Ishikawa (cell line): ENCODE measurements at regions not wholly inside any gene's neighbourhood (a gene's known extent, or its start where the extent isn't known, plus 50 kb on each side); places are given as distances from the start of the nearest gene placed in this dataset.

Experiments used
- CEBPB ChIP-seq: IDR thresholded peaks from 2 replicates; pipeline ENCODE4 v1.6.1; 2012
- CREB1 ChIP-seq: IDR thresholded peaks from 2 replicates; pipeline ENCODE4 v1.6.1; 2012; ENCODE audit warnings: low read depth
- EGR1 ChIP-seq: IDR thresholded peaks from 2 replicates; pipeline ENCODE4 v1.6.1; 2012
- EP300 ChIP-seq: IDR thresholded peaks from 2 replicates; pipeline ENCODE4 v1.6.1; 2012; ENCODE audit warnings: borderline replicate concordance
- FOXM1 ChIP-seq: IDR thresholded peaks from 2 replicates; pipeline ENCODE4 v1.6.1; 2012; ENCODE audit warnings: low read depth, borderline replicate concordance
- NFIC ChIP-seq: IDR thresholded peaks from 2 replicates; pipeline ENCODE4 v1.6.1; 2012
- RAD21 ChIP-seq: IDR thresholded peaks from 2 replicates; pipeline ENCODE4 v1.6.1; 2012; ENCODE audit warnings: low read depth
- TAF1 ChIP-seq: IDR thresholded peaks from 2 replicates; pipeline ENCODE4 v1.6.1; 2012; ENCODE audit warnings: low read depth, mild to moderate bottlenecking
- TCF12 ChIP-seq: IDR thresholded peaks from 2 replicates; pipeline ENCODE4 v1.6.1; 2012; ENCODE audit warnings: low read depth
- TEAD4 ChIP-seq: IDR thresholded peaks from 2 replicates; pipeline ENCODE4 v1.6.1; 2012
- YY1 ChIP-seq: IDR thresholded peaks from 2 replicates; pipeline ENCODE4 v1.6.1; 2012; ENCODE audit warnings: low read depth
- ZBTB7A ChIP-seq: IDR thresholded peaks from 2 replicates; pipeline ENCODE4 v1.6.1; 2012; ENCODE audit warnings: low read depth
- TF ChIP-seq, protein P1 (sequence below): IDR thresholded peaks from 2 replicates; pipeline ENCODE4 v1.6.1; 2012
- TF ChIP-seq, protein P2 (sequence below): IDR thresholded peaks from 2 replicates; pipeline ENCODE4 v1.6.1; 2012; ENCODE audit warnings: low read depth, mild to moderate bottlenecking
- TF ChIP-seq, protein P3 (sequence below): IDR thresholded peaks from 2 replicates; pipeline ENCODE4 v1.6.1; 2012

DNA sequence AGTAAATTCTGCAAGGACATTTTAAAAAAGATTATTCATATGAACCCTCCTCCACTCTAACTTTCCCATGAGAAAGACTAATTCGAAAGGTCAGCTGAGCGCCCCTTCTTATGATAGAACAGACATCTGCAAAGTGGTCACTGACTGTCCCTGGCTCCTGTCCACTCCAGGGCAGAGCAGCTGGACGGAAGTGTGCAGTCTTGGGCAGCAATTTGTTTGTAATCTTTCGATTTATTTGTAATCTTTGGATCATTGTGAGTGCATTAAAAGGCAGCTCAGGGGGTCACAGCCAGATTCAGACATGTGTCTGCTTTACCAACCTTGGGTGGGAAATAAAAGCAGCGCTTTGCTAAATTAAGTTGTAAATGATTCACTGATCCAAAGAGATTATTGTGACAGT, 158.8 kb upstream of the ADARB2 start:
- TF ChIP-seq NFIC (no peak), TEAD4 (no peak), EP300 (no peak), TAF1 (no peak), ZBTB7A (no peak), YY1 (no peak), FOXM1 (no peak), EGR1 (no peak), TCF12 (no peak), CEBPB (no peak), RAD21 (no peak), CREB1 (no peak)
- TF ChIP-seq, protein P1, sequence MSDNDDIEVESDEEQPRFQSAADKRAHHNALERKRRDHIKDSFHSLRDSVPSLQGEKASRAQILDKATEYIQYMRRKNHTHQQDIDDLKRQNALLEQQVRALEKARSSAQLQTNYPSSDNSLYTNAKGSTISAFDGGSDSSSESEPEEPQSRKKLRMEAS, result no peak
- TF ChIP-seq, protein P2, sequence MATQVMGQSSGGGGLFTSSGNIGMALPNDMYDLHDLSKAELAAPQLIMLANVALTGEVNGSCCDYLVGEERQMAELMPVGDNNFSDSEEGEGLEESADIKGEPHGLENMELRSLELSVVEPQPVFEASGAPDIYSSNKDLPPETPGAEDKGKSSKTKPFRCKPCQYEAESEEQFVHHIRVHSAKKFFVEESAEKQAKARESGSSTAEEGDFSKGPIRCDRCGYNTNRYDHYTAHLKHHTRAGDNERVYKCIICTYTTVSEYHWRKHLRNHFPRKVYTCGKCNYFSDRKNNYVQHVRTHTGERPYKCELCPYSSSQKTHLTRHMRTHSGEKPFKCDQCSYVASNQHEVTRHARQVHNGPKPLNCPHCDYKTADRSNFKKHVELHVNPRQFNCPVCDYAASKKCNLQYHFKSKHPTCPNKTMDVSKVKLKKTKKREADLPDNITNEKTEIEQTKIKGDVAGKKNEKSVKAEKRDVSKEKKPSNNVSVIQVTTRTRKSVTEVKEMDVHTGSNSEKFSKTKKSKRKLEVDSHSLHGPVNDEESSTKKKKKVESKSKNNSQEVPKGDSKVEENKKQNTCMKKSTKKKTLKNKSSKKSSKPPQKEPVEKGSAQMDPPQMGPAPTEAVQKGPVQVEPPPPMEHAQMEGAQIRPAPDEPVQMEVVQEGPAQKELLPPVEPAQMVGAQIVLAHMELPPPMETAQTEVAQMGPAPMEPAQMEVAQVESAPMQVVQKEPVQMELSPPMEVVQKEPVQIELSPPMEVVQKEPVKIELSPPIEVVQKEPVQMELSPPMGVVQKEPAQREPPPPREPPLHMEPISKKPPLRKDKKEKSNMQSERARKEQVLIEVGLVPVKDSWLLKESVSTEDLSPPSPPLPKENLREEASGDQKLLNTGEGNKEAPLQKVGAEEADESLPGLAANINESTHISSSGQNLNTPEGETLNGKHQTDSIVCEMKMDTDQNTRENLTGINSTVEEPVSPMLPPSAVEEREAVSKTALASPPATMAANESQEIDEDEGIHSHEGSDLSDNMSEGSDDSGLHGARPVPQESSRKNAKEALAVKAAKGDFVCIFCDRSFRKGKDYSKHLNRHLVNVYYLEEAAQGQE, result no peak
- TF ChIP-seq, protein P3, sequence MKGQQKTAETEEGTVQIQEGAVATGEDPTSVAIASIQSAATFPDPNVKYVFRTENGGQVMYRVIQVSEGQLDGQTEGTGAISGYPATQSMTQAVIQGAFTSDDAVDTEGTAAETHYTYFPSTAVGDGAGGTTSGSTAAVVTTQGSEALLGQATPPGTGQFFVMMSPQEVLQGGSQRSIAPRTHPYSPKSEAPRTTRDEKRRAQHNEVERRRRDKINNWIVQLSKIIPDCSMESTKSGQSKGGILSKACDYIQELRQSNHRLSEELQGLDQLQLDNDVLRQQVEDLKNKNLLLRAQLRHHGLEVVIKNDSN, result no peak

DNA sequence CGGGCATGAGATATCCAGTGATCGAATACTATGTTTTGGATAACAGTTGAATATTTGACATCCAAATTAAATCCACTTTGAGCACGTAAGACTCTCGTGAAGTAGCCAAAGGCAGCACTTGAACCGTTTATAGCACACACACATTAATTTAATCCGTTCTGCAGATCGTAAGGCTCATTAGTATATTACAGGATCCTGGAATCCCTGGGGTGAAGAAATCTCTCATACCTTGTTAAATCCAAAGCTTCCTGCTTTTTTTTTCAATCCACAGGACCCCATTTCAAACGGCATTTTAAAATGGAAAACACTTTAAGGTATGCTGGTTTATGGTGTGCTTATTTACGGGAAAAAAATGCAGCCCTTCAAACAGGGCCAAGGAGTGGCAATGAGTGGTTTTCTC, 158.4 kb upstream of the ADARB2 start:
- TF ChIP-seq NFIC, result no peak
- no peak for TF ChIP-seq ZBTB7A
- no peak for TF ChIP-seq TEAD4
- no peak for TF ChIP-seq EP300
- no peak for TF ChIP-seq CEBPB
- TF ChIP-seq YY1, result no peak
- TF ChIP-seq, protein P3, result no peak
- no peak for TF ChIP-seq RAD21

DNA sequence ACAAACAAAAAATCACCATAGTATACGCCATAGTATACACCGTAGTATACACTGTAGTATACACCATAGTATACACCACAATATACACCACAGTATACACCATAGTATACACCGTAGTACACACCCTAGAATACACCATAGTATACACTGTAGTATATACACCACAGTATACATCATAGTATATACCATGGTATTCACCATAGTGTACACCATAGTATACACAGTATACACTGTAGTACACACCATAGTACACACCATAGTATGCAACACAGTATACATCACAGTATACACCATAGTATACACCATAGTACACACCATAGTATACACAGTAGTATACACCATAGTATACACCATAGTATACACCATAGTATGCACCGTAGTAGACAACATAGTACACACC, 157.6 kb upstream of the ADARB2 start:
- TF ChIP-seq NFIC, result no peak
- no peak for TF ChIP-seq TCF12
- TF ChIP-seq TAF1, result no peak
- TF ChIP-seq TEAD4, result no peak
- TF ChIP-seq EGR1, result no peak
- TF ChIP-seq, protein P2, result no peak

DNA sequence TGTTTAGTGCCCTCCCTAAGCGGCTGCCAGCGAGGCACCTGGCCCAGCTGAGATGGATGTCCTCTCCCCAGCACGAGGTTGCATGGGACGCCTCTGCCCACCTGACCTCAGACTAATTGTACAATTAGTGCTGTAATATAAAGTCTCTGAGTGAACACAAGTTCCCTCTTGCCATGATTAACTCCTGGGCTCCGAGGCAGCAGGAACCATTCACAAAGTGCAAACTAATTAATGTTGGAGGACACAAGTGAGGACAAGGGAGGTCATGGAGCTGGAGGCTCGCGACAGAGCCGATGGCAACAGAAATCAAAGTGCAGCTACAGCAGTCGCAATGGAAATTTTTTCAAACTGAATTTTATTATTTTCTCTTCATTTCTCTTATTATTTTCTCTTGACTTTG, 156.6 kb upstream of the ADARB2 start:
- no peak for TF ChIP-seq TEAD4
- no peak for TF ChIP-seq CREB1
- TF ChIP-seq, protein P1, result no peak
- no peak for TF ChIP-seq NFIC
- TF ChIP-seq RAD21, result no peak
- no peak for TF ChIP-seq TCF12
- no peak for TF ChIP-seq ZBTB7A
- TF ChIP-seq, protein P2, result no peak
- TF ChIP-seq TAF1, result no peak
- TF ChIP-seq EP300, result no peak
- no peak for TF ChIP-seq EGR1
- TF ChIP-seq FOXM1, result no peak
- TF ChIP-seq, protein P3, result no peak
- no peak for TF ChIP-seq CEBPB
- TF ChIP-seq YY1, result no peak
